Superior temporal gyrus (tissue), 1 donor: ENCODE measurements at regions not wholly inside any gene's neighbourhood (a gene's known extent, or its start where the extent isn't known, plus 50 kb on each side); places are given as distances from the start of the nearest gene placed in this dataset.
A peak's percentile ranks its signal among the peaks of the same experiment; 100 is the strongest.

Source experiments
- DNase-seq: peaks from one replicate; pipeline ENCODE4 v3.0.0-alpha.2; 2016; ENCODE audit errors: extremely low spot score

- no peak for DNase-seq
Observed at GRCh38 chr9:91157883-91158282, 203.8 kb downstream of the AUH start.

- no peak for DNase-seq
Observed at GRCh38 chr9:91158286-91158685, 203.4 kb downstream of the AUH start.

GRCh38 chr9:91158946-91159345 lies 202.8 kb downstream of the AUH start:
- DNase-seq: no peak

GRCh38 chr9:91159664-91160121 lies 202.0 kb downstream of the AUH start:
- no peak for DNase-seq

GRCh38 chr9:91160181-91160580 lies 201.5 kb downstream of the AUH start:
- DNase-seq: no peak

- DNase-seq: no peak
Observed at GRCh38 chr9:91160599-91161464, 200.9 kb downstream of the AUH start.

GRCh38 chr9:91161465-91162300 lies 200.0 kb downstream of the AUH start:
- DNase-seq: no peak

- DNase-seq: no peak
Observed at GRCh38 chr9:91162311-91162710, 199.4 kb downstream of the AUH start.

- DNase-seq: peak; percentile 48
Observed at GRCh38 chr9:91162784-91163443, 198.8 kb downstream of the AUH start.

GRCh38 chr9:91163444-91163772 lies 198.3 kb downstream of the AUH start:
- no peak for DNase-seq

- DNase-seq: no peak
Observed at GRCh38 chr9:91163773-91164471, 197.8 kb downstream of the AUH start.
